GM18517 (cell line): ENCODE measurements at regions not wholly inside any gene's neighbourhood (a gene's known extent, or its start where the extent isn't known, plus 50 kb on each side); places are given as distances from the start of the nearest gene placed in this dataset.

ENCODE experiments used
- ATAC-seq: cut with Tn5 transposase; IDR thresholded peaks from one replicate; pipeline ENCODE4 v1.9.1; 2021; ENCODE audit warnings: mild to moderate bottlenecking, moderate library complexity; ENCODE audit not compliant: unreplicated experiment

- no peak for ATAC-seq
These were observed 224.1 kb downstream of the BCAT1 start for GRCh38 chr12:24724814-24725213.

GRCh38 chr12:24723759-24724158, 225.1 kb downstream of the BCAT1 start:
- no peak for ATAC-seq

GRCh38 chr12:24721191-24721590, 227.7 kb downstream of the BCAT1 start:
- no peak for ATAC-seq

- ATAC-seq, result peak; percentile 91
These were observed 229.6 kb downstream of the BCAT1 start for GRCh38 chr12:24719293-24719721.

GRCh38 chr12:24718617-24719016, 230.3 kb downstream of the BCAT1 start:
- no peak for ATAC-seq

GRCh38 chr12:24714237-24714636, 234.7 kb downstream of the BCAT1 start:
- ATAC-seq, result no peak

- no peak for ATAC-seq
These were observed 237.6 kb downstream of the BCAT1 start for GRCh38 chr12:24711056-24712008.

GRCh38 chr12:24709216-24709615, 239.7 kb downstream of the BCAT1 start:
- no peak for ATAC-seq

GRCh38 chr12:24708718-24709117, 240.2 kb downstream of the BCAT1 start:
- ATAC-seq, result no peak

- no peak for ATAC-seq
These were observed 240.9 kb downstream of the BCAT1 start for GRCh38 chr12:24708043-24708442.

- ATAC-seq, result no peak
These were observed 241.6 kb downstream of the BCAT1 start for GRCh38 chr12:24707334-24707733.

- peak; percentile 100 for ATAC-seq
These were observed 243.1 kb downstream of the BCAT1 start for GRCh38 chr12:24705741-24706358.

- no peak for ATAC-seq
These were observed 243.7 kb downstream of the BCAT1 start for GRCh38 chr12:24705216-24705615.

- no peak for ATAC-seq
These were observed 247.6 kb downstream of the BCAT1 start for GRCh38 chr12:24701343-24701742.

- ATAC-seq, result no peak
These were observed 249.9 kb downstream of the BCAT1 start for GRCh38 chr12:24698972-24699371.

- ATAC-seq, result no peak
These were observed 251.1 kb downstream of the BCAT1 start for GRCh38 chr12:24697769-24698168.

GRCh38 chr12:24697295-24697694, 251.6 kb downstream of the BCAT1 start:
- no peak for ATAC-seq

- no peak for ATAC-seq
These were observed 252.1 kb downstream of the BCAT1 start for GRCh38 chr12:24696800-24697199.

GRCh38 chr12:24695657-24696329, 253.1 kb downstream of the BCAT1 start:
- no peak for ATAC-seq

- no peak for ATAC-seq
These were observed 253.8 kb downstream of the BCAT1 start for GRCh38 chr12:24695103-24695502.

GRCh38 chr12:24688601-24689000, 260.3 kb downstream of the BCAT1 start:
- no peak for ATAC-seq

- no peak for ATAC-seq
These were observed 267.3 kb downstream of the BCAT1 start for GRCh38 chr12:24681570-24681969.
